Astrocyte (in vitro differentiated cells and primary cell): ENCODE measurements at regions not wholly inside any gene's neighbourhood (a gene's known extent, or its start where the extent isn't known, plus 50 kb on each side); places are given as distances from the start of the nearest gene placed in this dataset.
A peak's percentile ranks its signal among the peaks of the same experiment; 100 is the strongest.

Experiments used
- DNase-seq: peaks from one replicate; pipeline ENCODE4 v3.0.0-alpha.2; 2010; ENCODE audit warnings: low read depth
- FAIRE-seq: peaks from 2 replicates; lab custom pipeline; 2011; peaks lifted over from hg19 to GRCh38; lab: Jason Lieb, UNC
- H2AFZ ChIP-seq: 2 replicates; pipeline ENCODE4 v1.6.0; 2012; ENCODE audit warnings: low read depth, low read length, inconsistent platforms
- H3K27ac ChIP-seq: 2 replicates; pipeline ENCODE4 v1.5.1; 2011; ENCODE audit warnings: low read depth, low read length, inconsistent platforms
- H3K27me3 ChIP-seq: 2 replicates; pipeline ENCODE4 v1.6.0; 2011; ENCODE audit warnings: low read length, inconsistent platforms; ENCODE audit not compliant: insufficient read depth
- H3K36me3 ChIP-seq: 2 replicates; pipeline ENCODE4 v1.5.1; 2011; ENCODE audit warnings: low read length, inconsistent platforms; ENCODE audit not compliant: insufficient read depth
- H3K4me1 ChIP-seq: 2 replicates; pipeline ENCODE4 v1.5.1; 2011; ENCODE audit warnings: low read length, inconsistent platforms; ENCODE audit not compliant: insufficient read depth
- H3K4me2 ChIP-seq: 2 replicates; pipeline ENCODE4 v1.6.0; 2012; ENCODE audit warnings: low read length, inconsistent platforms
- H3K4me3 ChIP-seq: 2 replicates; pipeline ENCODE4 v1.5.1; 2011; ENCODE audit warnings: low read depth, mild to moderate bottlenecking, low read length, inconsistent platforms; ENCODE audit not compliant: insufficient read depth
- H3K79me2 ChIP-seq: 2 replicates; pipeline ENCODE4 v1.6.0; 2012; ENCODE audit warnings: mild to moderate bottlenecking, low read length, inconsistent platforms; ENCODE audit not compliant: insufficient read depth
- H3K9ac ChIP-seq: 2 replicates; pipeline ENCODE4 v1.6.0; 2012; ENCODE audit warnings: mild to moderate bottlenecking, low read length, inconsistent platforms
- H3K9me3 ChIP-seq: 2 replicates; pipeline ENCODE4 v1.5.1; 2012; ENCODE audit warnings: low read depth, mild to moderate bottlenecking, low read length, inconsistent platforms; ENCODE audit not compliant: insufficient read depth
- H4K20me1 ChIP-seq: 2 replicates; pipeline ENCODE4 v1.6.0; 2012; ENCODE audit warnings: low read length, inconsistent platforms; ENCODE audit not compliant: insufficient read depth
- H3K27ac Mint-ChIP-seq: one replicate; pipeline ENCODE4 v1.8.0; 2021; ENCODE audit warnings: mild to moderate bottlenecking, mixed read lengths; ENCODE audit not compliant: unreplicated experiment
- H3K27me3 Mint-ChIP-seq: one replicate; pipeline ENCODE4 v1.8.0; 2021; ENCODE audit warnings: low read depth, mixed read lengths; ENCODE audit not compliant: unreplicated experiment
- H3K36me3 Mint-ChIP-seq: one replicate; pipeline ENCODE4 v1.8.0; 2021; ENCODE audit warnings: low read depth, mixed read lengths; ENCODE audit not compliant: unreplicated experiment
- H3K4me1 Mint-ChIP-seq: one replicate; pipeline ENCODE4 v1.8.0; 2021; ENCODE audit warnings: low read depth, mixed read lengths; ENCODE audit not compliant: unreplicated experiment
- H3K4me3 Mint-ChIP-seq: one replicate; pipeline ENCODE4 v1.8.0; 2021; ENCODE audit warnings: mild to moderate bottlenecking, moderate library complexity, mixed read lengths; ENCODE audit not compliant: unreplicated experiment
- H3K9me3 Mint-ChIP-seq: one replicate; pipeline ENCODE4 v1.8.0; 2021; ENCODE audit warnings: mild to moderate bottlenecking, mixed read lengths; ENCODE audit not compliant: unreplicated experiment
- EZH2 ChIP-seq: IDR thresholded peaks from 2 replicates; pipeline ENCODE4 v1.6.1; 2012; ENCODE audit warnings: mild to moderate bottlenecking, low read length, inconsistent platforms; ENCODE audit not compliant: insufficient read depth
- TF ChIP-seq, protein P1 (sequence below): IDR thresholded peaks from 2 replicates; pipeline ENCODE4 v1.5.1; 2011; ENCODE audit warnings: low read depth, mild to moderate bottlenecking, inconsistent platforms, low read length, moderate library complexity; ENCODE audit not compliant: insufficient read depth

- Mint-ChIP-seq H3K27ac (no peak overlapping the region), H3K4me3 (no peak overlapping the region), H3K36me3 (no peaks in the 10 kb centered on the region), H3K4me1 (peaks cover 27% of the 10 kb centered on the region), H3K27me3 (peaks cover 5% of the 10 kb centered on the region), H3K9me3 (peaks cover 7% of the 10 kb centered on the region)
- H3K27ac ChIP-seq: no peak overlapping the region
- FAIRE-seq: no peak
- no peak overlapping the region for H3K9ac ChIP-seq
- H3K4me2 ChIP-seq: no peak overlapping the region
- no peaks in the 10 kb centered on the region for H3K9me3 ChIP-seq
- no peak for TF ChIP-seq EZH2
- TF ChIP-seq, protein P1, sequence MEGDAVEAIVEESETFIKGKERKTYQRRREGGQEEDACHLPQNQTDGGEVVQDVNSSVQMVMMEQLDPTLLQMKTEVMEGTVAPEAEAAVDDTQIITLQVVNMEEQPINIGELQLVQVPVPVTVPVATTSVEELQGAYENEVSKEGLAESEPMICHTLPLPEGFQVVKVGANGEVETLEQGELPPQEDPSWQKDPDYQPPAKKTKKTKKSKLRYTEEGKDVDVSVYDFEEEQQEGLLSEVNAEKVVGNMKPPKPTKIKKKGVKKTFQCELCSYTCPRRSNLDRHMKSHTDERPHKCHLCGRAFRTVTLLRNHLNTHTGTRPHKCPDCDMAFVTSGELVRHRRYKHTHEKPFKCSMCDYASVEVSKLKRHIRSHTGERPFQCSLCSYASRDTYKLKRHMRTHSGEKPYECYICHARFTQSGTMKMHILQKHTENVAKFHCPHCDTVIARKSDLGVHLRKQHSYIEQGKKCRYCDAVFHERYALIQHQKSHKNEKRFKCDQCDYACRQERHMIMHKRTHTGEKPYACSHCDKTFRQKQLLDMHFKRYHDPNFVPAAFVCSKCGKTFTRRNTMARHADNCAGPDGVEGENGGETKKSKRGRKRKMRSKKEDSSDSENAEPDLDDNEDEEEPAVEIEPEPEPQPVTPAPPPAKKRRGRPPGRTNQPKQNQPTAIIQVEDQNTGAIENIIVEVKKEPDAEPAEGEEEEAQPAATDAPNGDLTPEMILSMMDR: no peak
- no peaks in the 10 kb centered on the region for H3K79me2 ChIP-seq
- H3K4me1 ChIP-seq: no peaks in the 10 kb centered on the region
- H4K20me1 ChIP-seq: no peaks in the 10 kb centered on the region
- no peak for DNase-seq
- no peaks in the 10 kb centered on the region for H3K36me3 ChIP-seq
- H3K4me3 ChIP-seq: no peak overlapping the region
- H2AFZ ChIP-seq: no peak overlapping the region
- no peaks in the 10 kb centered on the region for H3K27me3 ChIP-seq
Measured at GRCh38 chr7:149683898-149684297, 89.5 kb downstream of the ZNF467 start.

GRCh38 chr7:149683181-149683580, 90.2 kb downstream of the ZNF467 start:
- Histone ChIP-seq H3K4me3 (no peak overlapping the region), H4K20me1 (no peaks in the 10 kb centered on the region), H3K9ac (no peak overlapping the region), H3K27me3 (no peaks in the 10 kb centered on the region), H3K4me2 (no peak overlapping the region), H2AFZ (no peak overlapping the region), H3K4me1 (no peaks in the 10 kb centered on the region), H3K79me2 (no peaks in the 10 kb centered on the region), H3K9me3 (no peaks in the 10 kb centered on the region), H3K27ac (no peak overlapping the region), H3K36me3 (no peaks in the 10 kb centered on the region)
- Mint-ChIP-seq H3K36me3 (no peaks in the 10 kb centered on the region), H3K4me3 (no peak overlapping the region), H3K9me3 (peaks cover 7% of the 10 kb centered on the region), H3K27me3 (peaks cover 5% of the 10 kb centered on the region), H3K27ac (no peak overlapping the region), H3K4me1 (peaks cover 27% of the 10 kb centered on the region)
- TF ChIP-seq, protein P1: no peak
- no peak for TF ChIP-seq EZH2
- DNase-seq (no peak), FAIRE-seq (peak; percentile 20)

GRCh38 chr7:149682038-149682437, 91.3 kb downstream of the ZNF467 start:
- Histone ChIP-seq H2AFZ (no peak overlapping the region), H4K20me1 (no peaks in the 10 kb centered on the region), H3K9ac (no peak overlapping the region), H3K4me2 (no peak overlapping the region), H3K79me2 (no peaks in the 10 kb centered on the region), H3K36me3 (no peaks in the 10 kb centered on the region), H3K27me3 (no peaks in the 10 kb centered on the region), H3K4me1 (no peaks in the 10 kb centered on the region), H3K27ac (no peak overlapping the region), H3K9me3 (no peaks in the 10 kb centered on the region), H3K4me3 (no peak overlapping the region)
- H3K36me3 Mint-ChIP-seq: no peaks in the 10 kb centered on the region
- no peak for DNase-seq
- peaks cover 27% of the 10 kb centered on the region for H3K4me1 Mint-ChIP-seq
- TF ChIP-seq EZH2: no peak
- TF ChIP-seq, protein P1: no peak
- peaks cover 5% of the 10 kb centered on the region for H3K27me3 Mint-ChIP-seq
- FAIRE-seq: no peak
- peaks cover 5% of the 10 kb centered on the region for H3K9me3 Mint-ChIP-seq
- no peak overlapping the region for H3K4me3 Mint-ChIP-seq
- no peak overlapping the region for H3K27ac Mint-ChIP-seq
